ENCODE measurements at regions not wholly inside any gene's neighbourhood (a gene's known extent, or its start where the extent isn't known, plus 50 kb on each side); places are given as distances from the start of the nearest gene placed in this dataset.

- peaks cover 0 to 8% (median 0%) of the 10 kb centered on the region in 3 donors for H3K9me3 ChIP-seq
- no peaks in the 10 kb centered on the region for H3K4me1 ChIP-seq
- TF ChIP-seq POLR2A (IDR thresholded peaks at IDR 0.05): no peak
- TF ChIP-seq, protein P1, sequence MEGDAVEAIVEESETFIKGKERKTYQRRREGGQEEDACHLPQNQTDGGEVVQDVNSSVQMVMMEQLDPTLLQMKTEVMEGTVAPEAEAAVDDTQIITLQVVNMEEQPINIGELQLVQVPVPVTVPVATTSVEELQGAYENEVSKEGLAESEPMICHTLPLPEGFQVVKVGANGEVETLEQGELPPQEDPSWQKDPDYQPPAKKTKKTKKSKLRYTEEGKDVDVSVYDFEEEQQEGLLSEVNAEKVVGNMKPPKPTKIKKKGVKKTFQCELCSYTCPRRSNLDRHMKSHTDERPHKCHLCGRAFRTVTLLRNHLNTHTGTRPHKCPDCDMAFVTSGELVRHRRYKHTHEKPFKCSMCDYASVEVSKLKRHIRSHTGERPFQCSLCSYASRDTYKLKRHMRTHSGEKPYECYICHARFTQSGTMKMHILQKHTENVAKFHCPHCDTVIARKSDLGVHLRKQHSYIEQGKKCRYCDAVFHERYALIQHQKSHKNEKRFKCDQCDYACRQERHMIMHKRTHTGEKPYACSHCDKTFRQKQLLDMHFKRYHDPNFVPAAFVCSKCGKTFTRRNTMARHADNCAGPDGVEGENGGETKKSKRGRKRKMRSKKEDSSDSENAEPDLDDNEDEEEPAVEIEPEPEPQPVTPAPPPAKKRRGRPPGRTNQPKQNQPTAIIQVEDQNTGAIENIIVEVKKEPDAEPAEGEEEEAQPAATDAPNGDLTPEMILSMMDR (IDR thresholded peaks at IDR 0.05): no peak
- no peak for DNase-seq
- intact Hi-C loops (cut with DNase I): no loop called here
- H3K27me3 ChIP-seq: no peaks in the 10 kb centered on the region
- no peaks in the 10 kb centered on the region for H3K36me3 ChIP-seq
- 77 to 83% methylated on average over 2 of the region's 2 CpGs for WGBS, 2 donors
- no peak overlapping the region for H3K4me3 ChIP-seq
- H3K27ac ChIP-seq: no peak overlapping the region
Measured at GRCh38 chr3:152037297-152037696, 163.9 kb downstream of the SUCNR1 start.

DNA sequence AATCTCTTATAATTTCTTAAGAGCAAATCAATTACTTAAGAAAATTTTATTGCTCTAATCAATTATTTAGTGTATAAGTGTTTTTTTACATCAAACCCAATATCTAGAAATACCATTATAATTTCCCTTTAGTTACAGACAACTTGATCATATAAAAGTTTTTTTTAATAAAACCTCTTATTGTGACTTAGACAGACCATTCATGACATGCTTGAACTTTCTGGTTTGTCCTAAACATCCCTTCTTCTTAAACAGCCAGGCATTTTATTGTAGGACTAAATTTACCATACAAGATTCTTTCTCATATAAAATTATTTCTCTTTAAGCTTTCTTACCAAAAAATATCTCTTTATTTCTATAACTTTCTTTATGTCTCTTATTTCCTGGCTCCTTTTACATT is 164.5 kb downstream of the SUCNR1 start:
- intact Hi-C loops (cut with DNase I): no loop called here
- no peak for DNase-seq
- no peak overlapping the region for H3K27ac ChIP-seq
- no peak overlapping the region for H3K4me3 ChIP-seq
- TF ChIP-seq, protein P1 (IDR thresholded peaks at IDR 0.05): no peak
- no peak for TF ChIP-seq POLR2A (IDR thresholded peaks at IDR 0.05)
- H3K36me3 ChIP-seq: no peaks in the 10 kb centered on the region
- H3K4me1 ChIP-seq: no peaks in the 10 kb centered on the region
- peaks cover 0 to 8% (median 0%) of the 10 kb centered on the region in 3 donors for H3K9me3 ChIP-seq
- H3K27me3 ChIP-seq: no peaks in the 10 kb centered on the region

DNA sequence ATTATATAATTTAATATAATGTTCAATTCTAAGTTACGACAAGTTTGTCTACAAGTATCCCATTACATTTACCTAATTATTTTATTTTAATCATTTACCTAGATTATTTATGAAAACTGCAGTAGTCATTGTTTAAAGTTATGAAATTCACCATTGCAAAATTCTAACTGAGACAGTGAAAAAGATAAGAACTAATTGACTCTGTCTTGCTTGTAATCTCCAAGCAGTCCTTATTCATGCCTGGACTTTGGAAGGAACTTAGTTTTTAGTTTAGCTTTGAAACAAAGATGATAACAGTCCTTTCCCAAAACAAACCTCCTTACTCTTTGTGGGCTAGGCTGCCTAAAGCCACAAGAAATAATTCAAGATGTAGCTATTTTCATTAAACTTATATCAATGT is 165.0 kb downstream of the SUCNR1 start:
- Histone ChIP-seq H3K4me3 (no peak overlapping the region), H3K27ac (no peak overlapping the region), H3K4me1 (no peaks in the 10 kb centered on the region), H3K9me3 (peaks cover 0 to 8% (median 0%) of the 10 kb centered on the region in 3 donors), H3K36me3 (no peaks in the 10 kb centered on the region), H3K27me3 (no peaks in the 10 kb centered on the region)
- intact Hi-C loops (cut with DNase I): no loop called here
- 96 to 100% methylated on average over 1 of the region's 1 CpG for WGBS, 2 donors
- DNase-seq: no peak
- TF ChIP-seq POLR2A (IDR thresholded peaks at IDR 0.05): no peak
- TF ChIP-seq, protein P1 (IDR thresholded peaks at IDR 0.05): no peak

GRCh38 chr3:152039887-152040286 is 166.4 kb downstream of the SUCNR1 start:
- Histone ChIP-seq H3K27me3 (no peaks in the 10 kb centered on the region), H3K4me1 (no peaks in the 10 kb centered on the region), H3K27ac (no peak overlapping the region), H3K36me3 (no peaks in the 10 kb centered on the region), H3K4me3 (no peak overlapping the region), H3K9me3 (peaks cover 0 to 8% (median 0%) of the 10 kb centered on the region in 3 donors)
- TF ChIP-seq, protein P1 (IDR thresholded peaks at IDR 0.05): no peak
- no peak for TF ChIP-seq POLR2A (IDR thresholded peaks at IDR 0.05)
- intact Hi-C loops (cut with DNase I): no loop called here
- no peak for DNase-seq
- WGBS, 2 donors: 71 to 85% methylated on average over 1 of the region's 1 CpG

GRCh38 chr3:152040319-152040718 is 166.9 kb downstream of the SUCNR1 start:
- no peak overlapping the region for H3K4me3 ChIP-seq
- peaks cover 0 to 8% (median 0%) of the 10 kb centered on the region in 3 donors for H3K9me3 ChIP-seq
- H3K27ac ChIP-seq: no peak overlapping the region
- no peak for TF ChIP-seq POLR2A (IDR thresholded peaks at IDR 0.05)
- TF ChIP-seq, protein P1 (IDR thresholded peaks at IDR 0.05): no peak
- intact Hi-C loops (cut with DNase I): no loop called here
- DNase-seq: no peak
- H3K36me3 ChIP-seq: no peaks in the 10 kb centered on the region
- no peaks in the 10 kb centered on the region for H3K4me1 ChIP-seq
- H3K27me3 ChIP-seq: no peaks in the 10 kb centered on the region
- WGBS, 2 donors: 92 to 94% methylated on average over 1 of the region's 1 CpG

Data from esophagus squamous epithelium (tissue), 5 donors.